Upper lobe of left lung (tissue), 4 donors: ENCODE measurements at regions not wholly inside any gene's neighbourhood (a gene's known extent, or its start where the extent isn't known, plus 50 kb on each side); places are given as distances from the start of the nearest gene placed in this dataset.

Experiments
- CTCF ChIP-seq, 6 experiments: fragments of 450-650 bp in 4 of 6; fragments of 200-600 bp in 2 of 6; sonication (generic) in 2 of 6; IDR thresholded peaks; one replicate each; pipeline ENCODE4 v1.5.1; 2016 to 2019; ENCODE audit warnings: antibody characterized with exemption in 6 of 6
- EP300 ChIP-seq, 4 donors: sonication (generic); formaldehyde crosslinking; IDR thresholded peaks; one replicate each; pipeline ENCODE4 v1.5.1; 2017; ENCODE audit warnings: antibody characterized with exemption in 4 of 4, control low read depth in 2 of 4
- POLR2AphosphoS5 ChIP-seq, 2 donors: sonication (generic); formaldehyde crosslinking; IDR thresholded peaks; one replicate each; pipeline ENCODE4 v1.5.1; 2017; ENCODE audit warnings: antibody characterized with exemption in 2 of 2

DNA sequence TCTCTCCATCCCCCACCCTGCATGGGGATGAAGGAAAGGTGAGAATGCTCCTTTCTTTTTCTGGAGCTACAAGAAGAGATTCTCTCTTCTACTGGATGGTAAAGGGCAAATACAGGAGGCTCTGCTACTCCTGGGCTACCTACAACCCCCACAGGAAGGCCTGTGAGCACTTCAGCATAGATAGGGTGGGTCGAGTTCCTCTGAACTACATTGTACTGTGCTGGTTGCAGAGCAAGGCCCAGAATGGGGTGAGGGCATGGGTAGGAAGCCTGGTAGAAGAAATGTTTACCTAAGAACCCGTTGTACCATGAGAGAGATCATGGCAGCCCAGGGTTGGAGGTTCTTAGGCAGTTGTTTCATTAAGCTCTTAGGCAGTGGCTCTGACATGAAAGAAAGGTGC is 510.4 kb downstream of the MID1IP1 start:
- TF ChIP-seq CTCF (IDR thresholded peaks at IDR 0.05) = no peak
- TF ChIP-seq POLR2AphosphoS5 (IDR thresholded peaks at IDR 0.05) = no peak
- no peak for TF ChIP-seq EP300 (IDR thresholded peaks at IDR 0.05)
